Activated CD4-positive, alpha-beta T cell treated with anti-CD3 and anti-CD28 coated beads, Interleukin-2, amount 50 U/mL, for 24 hours (primary cell): ENCODE measurements at regions not wholly inside any gene's neighbourhood (a gene's known extent, or its start where the extent isn't known, plus 50 kb on each side); places are given as distances from the start of the nearest gene placed in this dataset.
"Not testable (repeated sequence)": the region's sequence is repeated elsewhere in the genome, so short reads cannot be mapped to it uniquely, and the experiment has no call there.

Source experiments
- DNase-seq, 2 donors: peaks; one replicate each; pipeline ENCODE4 v3.0.0-alpha.2; 2020; ENCODE audit warnings: low read depth in 1 of 2, low spot score in 1 of 2

DNA sequence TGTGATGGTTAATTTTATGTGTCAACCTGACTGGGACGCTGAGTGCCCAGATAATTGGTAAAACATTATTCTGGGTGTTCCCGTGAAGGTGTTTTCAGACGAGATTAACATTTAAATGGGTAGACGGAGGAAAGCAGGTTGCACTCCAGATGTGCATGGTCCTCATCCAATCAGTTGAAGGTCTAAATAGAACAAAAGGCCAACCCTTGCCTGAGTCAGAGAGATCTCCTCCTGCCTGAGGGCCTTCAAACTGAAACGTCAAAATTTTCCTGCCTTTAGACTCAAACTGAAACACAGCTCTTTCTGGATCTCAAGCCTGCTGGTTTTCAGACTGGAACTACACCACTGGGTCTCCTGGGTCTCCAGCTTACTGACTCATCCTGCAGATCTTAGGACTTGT lies 73.5 kb downstream of the NPIPA8 start:
- not testable (repeated sequence) for DNase-seq

DNA sequence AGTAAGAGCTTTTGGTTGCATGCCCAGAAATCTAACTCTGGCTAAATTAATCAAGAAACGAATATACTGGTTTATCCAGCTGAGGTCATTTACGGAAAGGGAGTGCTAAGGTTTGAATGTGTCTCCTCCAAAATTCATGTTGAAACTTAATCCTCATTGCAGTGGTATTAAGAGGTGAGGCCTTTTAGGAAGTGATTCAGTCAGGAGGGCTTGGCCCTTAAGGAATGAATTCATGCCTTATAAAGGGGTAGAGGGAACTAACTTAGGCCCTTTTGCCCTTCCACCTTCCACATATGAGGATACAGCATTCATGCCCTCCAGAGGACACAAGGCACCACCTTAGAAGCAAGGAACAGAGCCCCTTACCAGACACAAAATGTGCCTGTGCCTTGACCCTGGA lies 74.7 kb downstream of the NPIPA8 start:
- DNase-seq, result not testable (repeated sequence)

- DNase-seq, result not testable (repeated sequence)
These were observed 76.9 kb downstream of the NPIPA8 start for GRCh38 chr16:18259496-18260176.

DNA sequence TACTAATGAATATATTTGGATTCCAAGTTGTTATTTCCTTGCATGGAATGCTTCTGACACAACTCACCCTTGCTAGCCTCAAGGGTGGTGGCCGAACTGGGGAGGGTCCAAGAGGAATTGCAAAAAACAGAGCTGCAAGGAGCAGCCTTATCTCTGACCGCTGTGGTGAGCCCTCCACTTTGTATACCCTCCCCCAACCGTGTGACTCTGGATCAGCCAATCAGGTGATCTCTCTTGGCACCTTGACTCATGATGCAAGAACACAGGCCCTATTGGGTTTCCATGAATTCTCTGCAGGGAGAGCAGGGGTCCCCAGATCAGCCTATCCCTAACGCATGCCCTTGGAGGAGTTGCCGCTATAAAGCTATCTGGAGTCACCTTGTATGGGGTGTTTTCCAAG lies 83.6 kb downstream of the NPIPA8 start:
- not testable (repeated sequence) for DNase-seq

- DNase-seq, result not testable (repeated sequence)
These were observed 106.0 kb downstream of the NPIPA8 start for GRCh38 chr16:18230505-18230904.

- not testable (repeated sequence) for DNase-seq
These were observed 114.2 kb downstream of the NPIPA8 start for GRCh38 chr16:18222054-18223009.

DNA sequence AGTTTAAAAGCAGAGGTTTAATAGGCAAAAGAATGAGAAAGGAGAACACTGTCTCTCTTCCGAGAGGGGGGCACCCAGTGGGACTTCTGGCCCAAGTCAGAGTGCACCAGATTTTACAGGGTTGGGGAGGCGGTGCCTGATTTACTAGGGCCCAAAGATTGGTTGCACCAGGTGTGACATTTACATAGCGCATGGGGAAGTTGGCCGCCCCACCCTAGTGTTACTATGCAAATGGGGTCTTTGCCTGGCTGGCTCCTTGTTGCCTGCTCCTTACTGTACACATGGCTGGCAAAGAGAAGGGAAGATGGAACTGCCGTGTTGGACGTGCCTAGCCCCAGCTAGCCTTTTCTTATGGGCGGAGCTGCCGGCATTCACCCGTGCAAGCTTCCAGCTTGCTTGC lies 118.8 kb downstream of the NPIPA8 start:
- DNase-seq, result not testable (repeated sequence)

GRCh38 chr16:18216814-18217213 lies 119.7 kb downstream of the NPIPA8 start:
- DNase-seq, result not testable (repeated sequence)

- DNase-seq, result not testable (repeated sequence)
These were observed 122.7 kb downstream of the NPIPA8 start for GRCh38 chr16:18213810-18214209.

DNA sequence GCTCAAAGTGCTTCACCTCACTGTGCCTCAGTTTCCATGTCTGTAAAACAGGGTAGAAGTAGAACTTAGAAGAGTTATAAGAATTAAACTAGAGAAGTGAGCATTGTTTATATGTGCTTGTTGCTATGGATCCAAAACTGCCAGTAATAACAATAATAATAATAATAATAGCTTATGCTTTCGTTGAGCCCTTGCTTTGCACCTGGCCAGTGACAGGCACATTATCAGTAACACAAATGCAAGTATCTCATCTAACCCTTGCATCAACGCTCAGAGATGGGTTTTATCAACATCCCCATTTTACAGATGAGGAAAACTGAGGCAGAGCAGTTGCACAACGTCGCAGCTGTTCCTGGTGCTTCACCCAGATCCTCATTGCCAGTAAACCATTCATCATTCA lies 125.0 kb downstream of the NPIPA8 start:
- not testable (repeated sequence) for DNase-seq

- not testable (repeated sequence) for DNase-seq
These were observed 131.8 kb downstream of the NPIPA8 start for GRCh38 chr16:18204786-18205185.

GRCh38 chr16:18204309-18204708 lies 132.2 kb downstream of the NPIPA8 start:
- DNase-seq, result not testable (repeated sequence)

GRCh38 chr16:18201511-18201910 lies 135.0 kb downstream of the NPIPA8 start:
- not testable (repeated sequence) for DNase-seq

- DNase-seq, result not testable (repeated sequence)
These were observed 144.1 kb downstream of the NPIPA8 start for GRCh38 chr16:18192389-18192788.

DNA sequence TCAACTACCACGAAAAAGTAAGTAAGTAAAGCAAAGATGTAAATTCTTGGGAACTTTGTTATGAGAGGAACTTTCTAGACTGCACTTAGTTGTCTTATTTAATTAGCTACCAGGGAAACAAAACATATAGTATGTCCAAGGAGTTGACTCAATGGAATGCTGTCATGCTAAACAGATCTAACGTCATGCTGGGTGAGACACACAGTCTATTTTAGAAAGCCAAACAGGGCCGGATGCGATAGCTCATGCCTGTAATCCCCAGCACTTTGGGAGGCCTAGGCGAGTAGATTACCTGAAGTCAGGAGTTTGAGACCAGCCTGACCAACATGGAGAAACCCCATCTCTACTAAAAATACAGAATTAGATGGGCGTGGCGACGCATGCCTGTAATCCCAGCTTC lies 146.4 kb downstream of the NPIPA8 start:
- DNase-seq, result not testable (repeated sequence)

GRCh38 chr16:18184755-18185154 lies 151.8 kb downstream of the NPIPA8 start:
- not testable (repeated sequence) for DNase-seq

DNA sequence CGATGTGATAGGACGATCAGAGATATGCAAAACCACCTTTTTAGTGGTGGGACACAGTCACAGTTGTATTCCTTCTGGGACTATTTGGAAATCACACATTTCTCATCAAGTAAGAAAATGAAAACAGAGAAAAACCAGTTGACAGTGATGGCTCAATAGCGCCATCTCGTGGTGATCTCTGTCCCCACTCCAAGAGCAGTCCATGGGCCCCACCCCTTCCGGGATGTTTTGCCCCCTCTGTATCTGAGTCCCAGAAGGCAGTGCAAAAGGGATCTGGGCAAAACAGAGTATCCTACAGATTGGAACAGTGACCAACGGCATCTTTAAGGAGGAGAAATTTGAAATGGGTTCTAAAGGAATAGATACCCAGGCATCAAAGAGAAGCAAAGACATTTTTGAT lies 155.5 kb downstream of the NPIPA8 start:
- DNase-seq, result not testable (repeated sequence)

DNA sequence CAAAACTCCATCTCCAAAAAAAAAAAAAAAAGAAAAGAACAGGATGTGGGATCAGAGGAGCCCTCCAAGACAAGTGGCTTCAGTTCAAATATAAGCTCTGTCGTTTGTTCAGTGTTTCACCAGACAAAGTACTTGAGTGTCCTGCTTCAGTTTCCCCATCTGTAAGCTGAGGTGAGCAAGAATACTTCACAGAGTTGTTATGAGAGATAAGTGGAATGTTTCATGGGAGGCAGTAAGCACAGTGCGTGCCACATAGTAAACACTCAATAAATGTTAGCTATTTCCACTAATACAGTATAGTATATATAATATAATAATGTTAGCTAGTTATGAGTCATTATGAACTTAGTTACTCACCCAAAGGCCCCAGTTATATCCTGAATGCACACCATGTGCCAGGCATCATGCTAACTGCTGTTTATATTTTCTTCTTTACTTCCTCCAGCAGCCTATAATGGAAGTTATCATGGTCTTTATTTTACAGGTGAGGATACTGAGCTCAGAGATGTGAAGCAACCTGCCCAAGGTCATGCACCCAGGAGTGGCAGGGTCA lies 162.5 kb downstream of the NPIPA8 start:
- not testable (repeated sequence) for DNase-seq

GRCh38 chr16:18162293-18162692 lies 174.2 kb downstream of the NPIPA8 start:
- DNase-seq, result not testable (repeated sequence)

GRCh38 chr16:18161224-18161623 lies 175.3 kb downstream of the NPIPA8 start:
- DNase-seq, result not testable (repeated sequence)

DNA sequence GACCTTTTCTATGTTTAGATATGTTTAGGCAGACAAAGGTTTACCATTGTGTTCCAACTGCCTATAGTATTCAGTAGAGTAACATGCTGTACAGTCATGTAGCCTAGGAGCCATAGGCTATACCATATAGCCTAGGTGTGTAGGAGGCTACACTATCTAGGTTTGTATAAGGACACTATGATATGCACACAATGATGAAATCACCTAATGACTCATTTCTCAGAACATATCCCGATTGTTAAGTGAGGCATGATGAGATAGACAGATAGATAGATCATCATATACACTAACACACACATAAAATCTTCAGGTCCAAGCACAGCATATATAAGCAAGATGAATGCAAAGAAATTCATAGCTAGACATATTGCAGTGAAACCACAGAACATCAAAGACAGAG lies 177.4 kb downstream of the NPIPA8 start:
- not testable (repeated sequence) for DNase-seq

GRCh38 chr16:18157854-18158253 lies 178.7 kb downstream of the NPIPA8 start:
- DNase-seq, result not testable (repeated sequence)
